ENCODE measurements at regions not wholly inside any gene's neighbourhood (a gene's known extent, or its start where the extent isn't known, plus 50 kb on each side); places are given as distances from the start of the nearest gene placed in this dataset.
"Not testable (repeated sequence)": the region's sequence is repeated elsewhere in the genome, so short reads cannot be mapped to it uniquely, and the experiment has no call there.

DNA sequence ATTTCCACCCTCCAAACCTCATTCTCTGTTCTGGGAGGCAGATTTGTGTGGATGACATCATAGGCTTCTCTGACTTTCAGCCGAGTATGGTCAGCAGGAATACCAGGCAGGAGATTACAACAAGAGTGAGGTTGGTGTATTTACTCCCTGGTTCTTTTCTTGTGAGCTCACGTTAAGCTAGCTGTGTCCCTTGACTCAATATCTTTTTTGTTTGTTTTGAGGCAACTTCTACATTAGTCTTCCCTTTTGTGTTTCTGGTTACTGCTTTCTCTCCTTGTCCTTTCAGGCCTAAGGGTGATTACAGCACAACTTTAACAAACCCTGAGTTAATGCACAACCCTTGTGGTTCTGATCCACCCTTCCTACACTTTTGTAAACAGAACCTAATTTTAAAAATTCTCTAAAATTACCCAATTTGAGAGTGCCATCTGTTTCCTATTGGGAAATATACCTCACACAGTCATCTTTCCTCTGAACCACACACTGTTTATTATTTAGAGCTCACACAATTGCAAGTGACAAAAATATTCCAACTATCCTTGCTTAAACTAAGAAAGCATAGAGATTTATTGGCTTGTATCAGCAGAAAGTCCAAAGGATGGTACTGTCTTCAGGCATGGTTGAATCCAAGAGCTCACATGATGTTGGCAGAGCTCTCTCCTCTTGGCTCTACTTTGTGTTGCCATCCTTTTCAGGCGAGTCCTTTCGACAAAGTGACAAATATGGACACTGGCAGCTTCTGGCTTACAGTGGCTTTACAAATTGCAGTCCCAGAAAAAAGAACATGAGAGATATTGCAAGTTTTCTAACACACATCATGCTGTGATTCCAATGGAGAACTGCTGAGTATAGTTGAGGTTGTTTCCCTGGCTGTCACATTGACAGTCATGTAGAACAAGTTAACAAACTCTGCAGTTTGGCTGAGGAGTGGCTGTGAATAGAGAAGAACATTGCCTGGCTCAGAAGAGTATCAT is 150.5 kb upstream of the DDIT4L start:
- no peak for DNase-seq (ENCODE audit: low read depth)

DNA sequence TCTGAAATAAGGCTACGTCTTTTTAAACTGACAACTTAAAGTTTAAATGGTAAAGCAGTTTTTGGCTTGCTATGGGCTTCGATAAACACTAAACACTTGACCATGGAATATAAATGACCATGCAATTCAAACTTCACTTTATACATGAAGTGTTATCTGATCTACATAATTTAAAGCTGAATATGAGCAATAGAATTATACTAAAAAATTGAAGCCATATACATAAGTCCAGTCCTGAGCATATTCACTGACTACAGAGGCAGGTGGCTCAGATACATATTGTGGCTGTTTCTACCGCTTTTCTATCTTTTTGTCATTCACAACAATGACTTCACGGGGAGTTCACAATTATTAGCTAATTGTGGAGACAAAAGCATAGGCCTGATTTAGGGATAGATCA is 149.6 kb upstream of the DDIT4L start:
- no peak for DNase-seq (ENCODE audit: low read depth)

DNA sequence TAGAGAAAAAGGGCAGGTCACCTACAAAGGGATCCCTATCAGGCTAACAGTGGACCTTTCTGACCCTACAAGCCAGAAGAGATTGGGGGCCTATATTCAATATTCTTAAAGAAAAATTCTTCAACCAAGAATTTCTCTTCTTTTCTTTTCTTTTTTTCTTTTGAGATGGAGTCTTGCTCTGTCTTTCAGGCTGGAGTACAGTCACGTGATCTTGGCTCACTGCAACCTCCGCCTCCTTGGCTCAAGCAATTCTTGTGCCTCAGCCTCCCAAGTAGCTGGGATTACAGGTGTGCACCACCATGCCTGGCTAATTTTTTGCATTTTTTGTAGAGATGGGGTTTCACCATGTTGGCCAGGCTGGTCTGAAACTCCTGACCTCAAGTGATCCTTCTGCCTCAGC is 143.2 kb upstream of the DDIT4L start:
- DNase-seq (ENCODE audit: low read depth), result not testable (repeated sequence)

DNA sequence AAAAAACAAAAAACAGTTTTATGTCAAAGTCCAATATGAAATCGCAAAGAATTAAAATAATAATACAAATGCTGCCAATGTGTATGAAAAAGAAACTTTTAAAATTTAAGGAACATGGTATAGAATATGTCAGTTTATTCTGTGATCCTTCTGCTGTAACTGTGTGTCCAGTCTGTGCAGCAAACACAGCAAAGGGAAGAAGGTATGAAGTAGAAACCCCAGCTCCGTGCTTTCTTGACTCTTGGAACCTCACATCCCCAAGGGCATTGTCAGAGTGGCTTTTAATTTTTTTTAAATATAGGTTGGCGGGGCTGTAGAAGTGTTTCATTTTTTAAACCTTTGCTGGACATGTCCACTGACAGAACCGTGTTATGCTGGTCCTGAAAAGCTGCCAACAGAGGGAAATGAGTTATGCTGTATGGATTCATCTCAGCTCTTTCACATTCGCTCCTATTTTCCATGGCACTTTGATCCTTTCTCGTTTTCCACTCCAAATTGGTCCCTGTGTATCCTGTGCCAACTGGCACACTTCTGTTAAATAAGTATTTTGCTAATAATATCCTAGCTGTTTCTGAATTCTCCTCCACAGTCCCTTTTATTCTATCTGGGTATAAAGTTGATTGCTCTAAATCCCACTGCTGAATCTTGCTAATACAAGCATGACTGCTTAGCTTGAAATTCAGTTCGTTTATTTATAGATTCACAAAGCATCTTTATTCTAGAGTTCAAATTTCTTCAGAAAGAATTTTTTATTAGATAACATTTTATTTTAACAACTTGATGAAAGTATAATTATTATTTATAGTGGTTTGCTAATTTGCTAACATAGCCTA is 127.0 kb upstream of the DDIT4L start:
- DNase-seq (ENCODE audit: low read depth), result no peak

GRCh38 chr4:100314057-100314456 is 123.8 kb upstream of the DDIT4L start:
- DNase-seq (ENCODE audit: low read depth), result no peak

DNA sequence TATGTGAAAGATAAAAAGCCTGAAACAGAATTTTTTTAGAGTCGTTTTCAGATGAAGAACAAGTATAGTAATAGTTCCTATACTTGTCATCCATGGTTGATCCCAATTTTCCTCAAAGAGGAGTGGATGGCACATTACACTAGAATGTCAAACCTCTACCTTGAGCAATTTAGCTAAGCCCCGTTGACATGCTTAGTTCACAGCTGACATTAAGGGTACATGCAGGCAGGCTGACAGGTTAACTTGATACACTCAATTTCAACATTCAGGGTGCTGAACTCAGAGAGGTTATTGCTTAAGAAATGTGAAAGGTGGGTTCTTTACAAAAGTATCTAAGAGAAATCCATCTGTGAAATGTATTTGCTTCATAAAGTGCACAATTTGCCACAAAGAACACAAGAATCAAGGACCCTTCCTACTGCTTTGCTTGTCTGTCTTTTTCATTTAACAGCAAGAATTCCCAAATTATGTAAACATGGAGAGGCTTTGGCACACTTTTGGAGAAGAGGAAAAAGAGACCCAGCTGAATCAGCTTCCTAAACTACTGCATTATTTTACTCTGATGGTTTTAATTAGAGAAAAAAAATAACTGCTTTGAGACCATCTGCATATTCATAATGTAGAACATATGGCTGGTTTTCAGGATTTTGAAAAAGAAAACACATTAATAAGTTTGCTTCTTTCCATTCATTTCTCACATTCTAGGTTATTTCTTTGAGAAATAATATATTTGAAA is 122.5 kb upstream of the DDIT4L start:
- DNase-seq (ENCODE audit: low read depth), result no peak

DNA sequence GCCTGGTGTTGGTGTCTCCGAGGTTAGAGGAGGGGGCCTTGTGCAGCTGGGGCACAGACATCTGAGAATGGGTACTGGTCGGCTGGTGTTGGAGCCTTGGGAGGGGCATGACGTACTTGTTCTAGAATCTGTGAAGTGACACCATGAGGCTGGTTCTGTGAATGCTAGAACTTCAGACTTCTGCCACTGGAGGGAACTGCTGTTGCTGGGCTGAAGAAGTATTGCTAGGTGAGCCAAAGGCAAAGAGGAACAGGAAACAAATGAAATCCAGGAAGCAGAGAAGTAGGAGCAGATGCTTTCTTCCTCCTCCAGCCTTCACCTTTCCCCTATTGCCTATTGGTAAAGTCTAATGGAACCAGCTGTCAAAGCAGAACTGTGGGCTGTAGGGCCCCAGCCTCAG is 120.9 kb upstream of the DDIT4L start:
- DNase-seq (ENCODE audit: low read depth), result no peak

- no peak for DNase-seq (ENCODE audit: low read depth)
Measured at GRCh38 chr4:100306018-100306417, 115.8 kb upstream of the DDIT4L start.

- no peak for DNase-seq (ENCODE audit: low read depth)
Measured at GRCh38 chr4:100302061-100303026, 112.1 kb upstream of the DDIT4L start.

DNA sequence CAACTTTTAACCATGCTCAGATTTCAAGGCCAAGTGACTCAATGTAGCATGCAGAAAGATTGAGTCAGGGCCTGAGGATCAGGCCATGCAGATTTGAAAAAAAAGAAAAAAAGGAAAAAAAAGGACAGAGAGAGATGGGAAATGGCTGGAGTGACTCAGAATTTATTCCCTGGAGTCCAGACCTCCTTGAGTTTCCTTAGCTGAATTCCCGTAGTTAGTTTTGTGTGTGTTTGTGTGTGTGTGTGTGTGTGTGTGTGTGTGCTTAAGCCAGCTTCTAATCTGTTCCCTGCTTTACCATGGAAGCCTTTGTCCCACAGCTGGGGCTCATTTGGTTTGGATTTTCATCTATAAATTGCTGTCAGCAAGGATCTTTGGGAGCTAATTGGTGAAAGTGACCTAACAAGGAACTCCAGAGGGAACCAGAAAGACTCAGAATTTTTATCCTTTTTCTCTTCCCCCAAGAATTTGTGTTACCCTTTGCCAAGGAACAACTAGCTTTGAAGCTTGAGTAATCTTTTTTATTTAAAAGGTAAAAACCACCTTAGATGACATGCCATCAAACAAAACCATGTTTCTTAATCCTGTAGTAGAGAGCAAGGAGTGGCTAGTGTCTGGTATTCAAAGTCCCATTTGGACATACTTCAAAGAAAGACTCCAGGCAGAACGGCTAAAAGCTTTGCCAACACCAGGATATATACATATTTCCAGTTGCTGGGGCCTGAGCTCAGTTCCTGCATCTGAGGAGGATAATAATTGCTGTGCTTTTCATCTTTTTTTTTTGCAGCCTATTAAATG is 109.0 kb upstream of the DDIT4L start:
- DNase-seq (ENCODE audit: low read depth), result no peak

GRCh38 chr4:100295792-100296191 is 105.5 kb upstream of the DDIT4L start:
- no peak for DNase-seq (ENCODE audit: low read depth)

GRCh38 chr4:100294356-100294755 is 104.1 kb upstream of the DDIT4L start:
- DNase-seq (ENCODE audit: low read depth), result no peak

- no peak for DNase-seq (ENCODE audit: low read depth)
Measured at GRCh38 chr4:100290585-100290984, 100.3 kb upstream of the DDIT4L start.

DNA sequence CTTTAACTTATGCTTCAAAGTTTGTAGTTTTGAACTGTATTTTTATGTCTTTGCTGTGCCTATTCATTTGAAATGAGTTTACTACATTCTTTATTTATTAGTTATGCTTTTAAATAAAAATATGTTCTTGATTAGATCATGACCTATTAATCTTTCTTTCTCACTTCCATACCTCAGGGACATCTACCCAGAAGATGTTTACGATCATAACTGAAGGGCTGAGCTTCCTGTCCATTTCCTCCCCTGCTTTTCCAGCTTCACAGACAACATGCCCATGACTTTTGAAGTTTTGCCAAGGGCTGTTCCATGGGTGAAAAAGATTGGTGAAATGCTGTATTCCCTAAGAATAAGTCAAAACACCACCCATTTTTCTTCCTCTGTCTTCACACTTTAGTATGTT is 99.7 kb upstream of the DDIT4L start:
- DNase-seq (ENCODE audit: low read depth), result no peak

DNA sequence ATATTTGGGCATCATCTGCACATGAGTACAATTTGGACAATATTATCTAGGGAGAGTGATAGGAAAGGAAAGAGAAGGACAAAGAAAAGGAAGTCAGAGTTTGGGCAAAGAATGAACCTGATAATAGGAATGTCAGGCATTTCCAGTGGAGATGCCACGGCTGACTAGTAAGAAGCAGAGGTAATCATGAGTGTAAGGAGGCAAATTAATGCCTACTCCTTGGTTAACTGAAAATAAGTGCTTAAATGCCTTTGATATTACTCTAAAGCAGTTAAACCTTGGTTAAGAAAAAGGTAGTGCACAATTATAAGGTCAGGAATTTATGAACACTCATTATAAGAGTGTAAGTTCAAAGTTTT is 99.2 kb upstream of the DDIT4L start:
- DNase-seq (ENCODE audit: low read depth), result no peak

DNA sequence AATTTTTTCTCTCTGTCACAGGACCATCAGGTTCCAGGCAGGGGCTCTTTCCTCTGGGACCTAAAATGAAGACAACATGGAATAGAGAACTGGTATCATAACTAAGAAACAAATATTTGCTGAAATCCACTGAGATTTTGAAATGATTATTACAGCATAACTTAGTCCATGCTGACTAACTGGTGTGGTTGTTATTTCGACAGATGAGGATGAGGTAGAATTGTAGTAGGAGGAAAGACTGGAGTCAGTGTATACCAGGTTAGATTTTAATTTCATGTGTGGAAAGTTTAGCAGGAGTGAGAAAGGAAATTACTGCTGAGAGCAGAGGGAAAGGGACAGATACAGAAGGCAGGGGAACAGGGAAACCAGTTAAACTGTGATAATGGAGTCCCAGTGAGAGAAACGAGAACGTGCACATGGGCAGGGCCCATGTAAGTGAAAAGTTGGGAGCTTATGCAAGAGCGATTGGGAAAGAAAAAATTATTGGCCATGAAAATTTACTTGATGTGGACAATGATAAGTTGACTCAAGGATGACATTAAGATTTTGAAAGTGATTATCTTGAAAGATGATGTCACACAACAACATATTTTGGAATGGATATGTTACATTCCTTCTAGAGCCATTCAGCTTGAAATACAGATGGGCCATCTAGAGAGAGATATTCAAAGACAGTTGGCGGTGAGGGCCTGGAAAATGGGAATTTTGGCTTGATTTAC is 98.7 kb upstream of the DDIT4L start:
- DNase-seq (ENCODE audit: low read depth), result no peak

GRCh38 chr4:100288161-100288560 is 97.9 kb upstream of the DDIT4L start:
- DNase-seq (ENCODE audit: low read depth), result no peak

DNA sequence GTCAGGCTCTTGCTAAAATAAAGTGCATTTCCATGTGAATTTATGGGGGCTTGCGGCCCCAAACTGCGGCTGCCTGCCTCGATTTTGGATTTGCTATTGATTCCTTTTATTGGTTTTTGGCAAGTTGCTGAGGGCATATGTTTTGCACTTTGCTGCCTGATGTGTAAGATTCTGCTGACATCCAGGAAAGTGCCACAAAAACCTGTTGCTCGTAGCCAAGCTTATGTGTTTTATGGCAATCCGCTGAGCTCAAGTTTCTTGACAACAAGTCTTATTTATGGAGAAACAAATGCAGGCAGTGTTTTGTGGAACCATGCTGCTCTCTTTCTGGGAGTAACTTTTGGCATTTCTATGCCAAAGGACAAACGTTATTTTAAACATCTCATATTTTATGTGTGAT is 97.3 kb upstream of the DDIT4L start:
- no peak for DNase-seq (ENCODE audit: low read depth)

DNA sequence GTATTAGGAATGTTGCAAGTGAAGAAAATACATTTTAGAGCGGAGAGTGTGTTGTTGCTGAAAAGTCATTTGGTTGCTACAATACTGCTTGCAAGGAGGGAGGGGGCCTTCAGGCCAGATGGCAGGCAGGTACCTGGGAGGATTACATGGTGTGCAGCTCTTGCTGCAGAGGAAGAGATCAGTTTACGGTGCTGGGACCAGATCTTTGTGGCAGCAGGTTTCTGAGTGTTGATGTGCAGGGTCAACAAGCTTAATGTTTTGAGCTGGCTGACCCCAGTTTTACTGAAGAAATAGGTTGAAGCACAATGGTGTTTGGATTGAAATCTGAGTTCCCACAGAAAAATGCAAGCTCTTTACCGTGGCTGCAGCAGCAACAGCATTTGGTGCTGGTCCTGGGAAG is 96.4 kb upstream of the DDIT4L start:
- DNase-seq (ENCODE audit: low read depth), result no peak
